HCT116 (cell line): ENCODE measurements at regions not wholly inside any gene's neighbourhood (a gene's known extent, or its start where the extent isn't known, plus 50 kb on each side); places are given as distances from the start of the nearest gene placed in this dataset.

Source experiments
- ATAC-seq: fragments of 200-7000 bp; cut with Tn5 transposase; 2 replicates; pipeline ENCODE4 v1.9.1; 2020; ENCODE audit warnings: mild to moderate bottlenecking, moderate library complexity
- BruUV-seq: library from RNA; stranded (reverse); fragments of 400-500 nt; replicated peaks from 2 replicates; lab custom pipeline; 2021; lab: Mats Ljungman, UMichigan
- CTCF ChIA-PET: fragments of 300-600 bp; sonication (Branson Sonifier 250); formaldehyde crosslinking; loops from one replicate; lab custom pipeline; 2021; ENCODE audit warnings: antibody characterized with exemption; lab: Charles Lee
- POLR2A ChIA-PET: fragments of 300-600, 350-600 bp; sonication (Branson Sonifier 250); formaldehyde crosslinking; loops from one replicate; lab custom pipeline; 2021; ENCODE audit warnings: antibody characterized with exemption; lab: Charles Lee
- RAD21 ChIA-PET, 2 experiments: fragments of 300-600 bp; sonication (Branson Sonifier 250); formaldehyde crosslinking; loops; one replicate each; lab custom pipeline; 2023; ENCODE audit warnings: low total read pairs in 2 of 2; ENCODE audit not compliant: uncharacterized antibody in 2 of 2, unreplicated experiment in 2 of 2, low non-redundant PET in 1 of 2; lab: Charles Lee
- DNase-seq: peaks from one replicate; pipeline ENCODE4 v3.0.0-alpha.2; 2010; ENCODE audit warnings: low read depth, low spot score
- H2AFZ ChIP-seq: fragments of 200-600 bp; shearing (Covaris generic), sonication (generic); 2 replicates; pipeline ENCODE4 v1.6.1; 2017; ENCODE audit warnings: low read depth, mixed run types, mixed read lengths, antibody characterized with exemption, low read length; ENCODE audit not compliant: poor library complexity, severe bottlenecking
- H3K27ac ChIP-seq: 2 replicates; pipeline ENCODE4 v1.5.1; 2012; ENCODE audit warnings: low read depth, low read length
- H3K27me3 ChIP-seq: fragments of 200-600 bp; sonication (generic); 2 replicates; pipeline ENCODE4 v1.6.1; 2016; ENCODE audit warnings: mixed run types, low read length, mixed read lengths; ENCODE audit not compliant: insufficient read depth
- H3K36me3 ChIP-seq, 2 experiments: fragments of 200-500 bp in 1 of 2; fragments of 200-600 bp in 1 of 2; sonication (Bioruptor generic) in 1 of 2; sonication (generic) in 1 of 2; 2 replicates each; pipeline versions ENCODE4 v1.5.1 to v1.6.1; 2014 to 2016; ENCODE audit warnings: low read length in 2 of 2, inconsistent platforms in 1 of 2, mixed read lengths in 1 of 2, mixed run types in 1 of 2; ENCODE audit not compliant: insufficient read depth in 2 of 2, control insufficient read depth in 1 of 2
- H3K4me1 ChIP-seq, 2 experiments: fragments of 200-600 bp in 1 of 2; sonication (generic) in 1 of 2; 2 replicates each; pipeline versions ENCODE4 v1.5.1 to v1.6.1; 2012 to 2017; ENCODE audit warnings: low read length in 2 of 2, inconsistent platforms in 1 of 2, mild to moderate bottlenecking in 1 of 2, mixed read lengths in 1 of 2, mixed run types in 1 of 2, moderate library complexity in 1 of 2; ENCODE audit not compliant: insufficient read depth in 2 of 2, control insufficient read depth in 1 of 2
- H3K4me2 ChIP-seq: fragments of 200-600 bp; sonication (generic); 2 replicates; pipeline ENCODE4 v1.6.1; 2017; ENCODE audit warnings: mixed run types, low read length, mixed read lengths
- H3K4me3 ChIP-seq, 2 experiments: fragments of 200-600 bp in 1 of 2; sonication (generic) in 1 of 2; replicated peaks in 1 of 2; 2 replicates each; pipeline ENCODE4 v1.5.1; 2011 to 2016; ENCODE audit warnings: low read length in 2 of 2, control low read depth in 1 of 2, low read depth in 1 of 2, mild to moderate bottlenecking in 1 of 2, mixed read lengths in 1 of 2, mixed run types in 1 of 2
- H3K79me2 ChIP-seq: fragments of 200-600 bp; sonication (generic); 2 replicates; pipeline ENCODE4 v1.6.1; 2017; ENCODE audit warnings: mild to moderate bottlenecking, mixed run types, low read length, moderate library complexity, mixed read lengths; ENCODE audit not compliant: insufficient read depth
- H3K9ac ChIP-seq: fragments of 200-600 bp; sonication (generic); 2 replicates; pipeline ENCODE4 v1.6.1; 2016; ENCODE audit warnings: low read length, mixed read lengths
- H3K9me2 ChIP-seq: fragments of 200-600 bp; sonication (generic), shearing (Covaris generic); 2 replicates; pipeline ENCODE4 v1.6.1; 2017; ENCODE audit warnings: mixed run types, mild to moderate bottlenecking, moderate library complexity; ENCODE audit not compliant: insufficient read depth
- H3K9me3 ChIP-seq, 2 experiments: fragments of 200-500 bp in 1 of 2; fragments of 200-600 bp in 1 of 2; sonication (Bioruptor generic) in 1 of 2; sonication (generic) in 1 of 2; 2 replicates each; pipeline ENCODE4 v1.6.1; 2014 to 2017; ENCODE audit warnings: low read length in 2 of 2, mixed read lengths in 2 of 2, inconsistent platforms in 1 of 2, low read depth in 1 of 2, mild to moderate bottlenecking in 1 of 2, mixed run types in 1 of 2, moderate library complexity in 1 of 2; ENCODE audit not compliant: control insufficient read depth in 1 of 2, insufficient read depth in 1 of 2
- H4K20me1 ChIP-seq: fragments of 200-600 bp; sonication (generic), shearing (Covaris generic); 2 replicates; pipeline ENCODE4 v1.6.1; 2017; ENCODE audit warnings: mixed run types, mild to moderate bottlenecking, moderate library complexity; ENCODE audit not compliant: insufficient read depth
- CBX3 ChIP-seq: IDR thresholded peaks from 2 replicates; pipeline ENCODE4 v1.6.1; 2012; ENCODE audit warnings: low read depth
- CEBPB ChIP-seq: IDR thresholded peaks from 2 replicates; pipeline ENCODE4 v1.6.1; 2012; ENCODE audit warnings: low read depth
- ELF1 ChIP-seq: IDR thresholded peaks from 2 replicates; pipeline ENCODE4 v1.6.1; 2012; ENCODE audit warnings: low read depth, borderline replicate concordance
- EZH2 ChIP-seq: fragments of 200-600 bp; sonication (generic); IDR thresholded peaks from 2 replicates; pipeline ENCODE4 v1.6.1; 2017; ENCODE audit warnings: antibody characterized with exemption, mixed run types
- EZH2phosphoT487 ChIP-seq: fragments of 200-600 bp; IDR thresholded peaks from 2 replicates; pipeline ENCODE4 v1.6.1; 2018; ENCODE audit warnings: antibody characterized with exemption, borderline replicate concordance
- FOSL1 ChIP-seq: IDR thresholded peaks from 2 replicates; pipeline ENCODE4 v1.6.1; 2012; ENCODE audit warnings: low read depth
- JUND ChIP-seq: IDR thresholded peaks from 2 replicates; pipeline ENCODE4 v1.6.1; 2012
- POLR2A ChIP-seq: IDR thresholded peaks from 2 replicates; pipeline ENCODE4 v1.7.0; 2011; ENCODE audit warnings: borderline replicate concordance; ENCODE audit not compliant: insufficient read depth, insufficient read length; ENCODE audit errors: extremely low read depth
- POLR2AphosphoS5 ChIP-seq: IDR thresholded peaks from 2 replicates; pipeline ENCODE4 v1.6.1; 2011; ENCODE audit warnings: mild to moderate bottlenecking, low read depth, low read length, moderate library complexity
- RAD21 ChIP-seq: IDR thresholded peaks from 2 replicates; pipeline ENCODE4 v1.6.1; 2012; ENCODE audit warnings: low read depth, mild to moderate bottlenecking
- TCF7L2 ChIP-seq: IDR thresholded peaks from 2 replicates; pipeline ENCODE4 v1.7.0; 2011; ENCODE audit warnings: borderline replicate concordance, inconsistent platforms; ENCODE audit not compliant: insufficient read depth, insufficient read length; ENCODE audit errors: extremely low read depth
- YY1 ChIP-seq: IDR thresholded peaks from 2 replicates; pipeline ENCODE4 v1.6.1; 2011; ENCODE audit warnings: low read length, low read depth, moderate library complexity, mild to moderate bottlenecking; ENCODE audit not compliant: insufficient replicate concordance; ENCODE audit errors: extremely low read depth
- ZNF274 ChIP-seq: fragments of 200-500 bp; sonication (Bioruptor generic); IDR thresholded peaks from 2 replicates; pipeline ENCODE4 v1.6.1; 2014; ENCODE audit warnings: mild to moderate bottlenecking, low read depth, low read length, inconsistent platforms
- intact Hi-C: fragments of 100-400 bp; cut with micrococcal nuclease; formaldehyde crosslinking; loops from 2 replicates; pipeline ENCODE4 v1.10.0; 2022
- TF ChIP-seq, protein P1 (sequence below): IDR thresholded peaks from 2 replicates; pipeline ENCODE4 v1.6.1; 2011; ENCODE audit warnings: mild to moderate bottlenecking, low read length, moderate library complexity; ENCODE audit not compliant: insufficient replicate concordance; ENCODE audit errors: extremely low read depth
- TF ChIP-seq, protein P2 (sequence below): IDR thresholded peaks from 2 replicates; pipeline ENCODE4 v1.6.1; 2012
- TF ChIP-seq, protein P3 (sequence below): IDR thresholded peaks from 2 replicates; pipeline ENCODE4 v1.6.1; 2012
- TF ChIP-seq, protein P4 (sequence below): IDR thresholded peaks from 2 replicates; pipeline ENCODE4 v1.6.1; 2012; ENCODE audit warnings: low read depth

DNA sequence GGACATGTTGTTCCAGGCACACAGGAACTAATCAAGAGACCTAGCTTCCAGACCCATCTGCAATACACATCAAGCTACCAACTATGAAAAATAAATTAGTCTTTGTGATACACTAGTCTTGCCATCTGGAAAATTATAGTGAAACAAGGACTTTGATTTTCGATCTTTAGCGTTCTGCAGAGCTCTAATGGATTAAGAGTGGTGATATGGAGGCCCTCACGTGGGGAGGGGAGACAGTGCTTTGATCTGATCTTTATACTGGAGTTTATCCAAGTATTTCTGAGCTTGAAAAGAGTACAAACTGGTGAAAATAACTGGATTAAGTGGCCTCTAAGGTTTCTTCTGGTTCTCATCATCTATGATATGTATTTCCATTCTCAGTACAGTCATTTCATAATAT is 273.4 kb upstream of the CDH7 start:
- Histone ChIP-seq H3K4me3 (no peak overlapping the region), H3K36me3 (no peaks in the 10 kb centered on the region), H3K9me3 (peaks cover 0 to 8% of the 10 kb centered on the region in 2 experiments; a peak in 2 of 4 replicates), H3K27ac (no peak overlapping the region), H4K20me1 (no peaks in the 10 kb centered on the region), H3K9ac (no peak overlapping the region), H3K79me2 (no peaks in the 10 kb centered on the region), H3K27me3 (no peaks in the 10 kb centered on the region), H3K4me2 (no peak overlapping the region), H3K9me2 (no peaks in the 10 kb centered on the region), H3K4me1 (no peaks in the 10 kb centered on the region), H2AFZ (no peak overlapping the region)
- TF ChIP-seq, protein P1, sequence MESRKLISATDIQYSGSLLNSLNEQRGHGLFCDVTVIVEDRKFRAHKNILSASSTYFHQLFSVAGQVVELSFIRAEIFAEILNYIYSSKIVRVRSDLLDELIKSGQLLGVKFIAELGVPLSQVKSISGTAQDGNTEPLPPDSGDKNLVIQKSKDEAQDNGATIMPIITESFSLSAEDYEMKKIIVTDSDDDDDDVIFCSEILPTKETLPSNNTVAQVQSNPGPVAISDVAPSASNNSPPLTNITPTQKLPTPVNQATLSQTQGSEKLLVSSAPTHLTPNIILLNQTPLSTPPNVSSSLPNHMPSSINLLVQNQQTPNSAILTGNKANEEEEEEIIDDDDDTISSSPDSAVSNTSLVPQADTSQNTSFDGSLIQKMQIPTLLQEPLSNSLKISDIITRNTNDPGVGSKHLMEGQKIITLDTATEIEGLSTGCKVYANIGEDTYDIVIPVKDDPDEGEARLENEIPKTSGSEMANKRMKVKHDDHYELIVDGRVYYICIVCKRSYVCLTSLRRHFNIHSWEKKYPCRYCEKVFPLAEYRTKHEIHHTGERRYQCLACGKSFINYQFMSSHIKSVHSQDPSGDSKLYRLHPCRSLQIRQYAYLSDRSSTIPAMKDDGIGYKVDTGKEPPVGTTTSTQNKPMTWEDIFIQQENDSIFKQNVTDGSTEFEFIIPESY: no peak
- TF ChIP-seq RAD21 (no peak), FOSL1 (no peak), EZH2phosphoT487 (no peak), JUND (no peak), YY1 (no peak), POLR2AphosphoS5 (no peak), CEBPB (no peak), CBX3 (no peak), EZH2 (no peak), POLR2A (no peak), TCF7L2 (no peak), ELF1 (no peak), ZNF274 (no peak)
- TF ChIP-seq, protein P2, sequence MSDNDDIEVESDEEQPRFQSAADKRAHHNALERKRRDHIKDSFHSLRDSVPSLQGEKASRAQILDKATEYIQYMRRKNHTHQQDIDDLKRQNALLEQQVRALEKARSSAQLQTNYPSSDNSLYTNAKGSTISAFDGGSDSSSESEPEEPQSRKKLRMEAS: no peak
- TF ChIP-seq, protein P3, sequence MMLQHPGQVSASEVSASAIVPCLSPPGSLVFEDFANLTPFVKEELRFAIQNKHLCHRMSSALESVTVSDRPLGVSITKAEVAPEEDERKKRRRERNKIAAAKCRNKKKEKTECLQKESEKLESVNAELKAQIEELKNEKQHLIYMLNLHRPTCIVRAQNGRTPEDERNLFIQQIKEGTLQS: no peak
- TF ChIP-seq, protein P4, sequence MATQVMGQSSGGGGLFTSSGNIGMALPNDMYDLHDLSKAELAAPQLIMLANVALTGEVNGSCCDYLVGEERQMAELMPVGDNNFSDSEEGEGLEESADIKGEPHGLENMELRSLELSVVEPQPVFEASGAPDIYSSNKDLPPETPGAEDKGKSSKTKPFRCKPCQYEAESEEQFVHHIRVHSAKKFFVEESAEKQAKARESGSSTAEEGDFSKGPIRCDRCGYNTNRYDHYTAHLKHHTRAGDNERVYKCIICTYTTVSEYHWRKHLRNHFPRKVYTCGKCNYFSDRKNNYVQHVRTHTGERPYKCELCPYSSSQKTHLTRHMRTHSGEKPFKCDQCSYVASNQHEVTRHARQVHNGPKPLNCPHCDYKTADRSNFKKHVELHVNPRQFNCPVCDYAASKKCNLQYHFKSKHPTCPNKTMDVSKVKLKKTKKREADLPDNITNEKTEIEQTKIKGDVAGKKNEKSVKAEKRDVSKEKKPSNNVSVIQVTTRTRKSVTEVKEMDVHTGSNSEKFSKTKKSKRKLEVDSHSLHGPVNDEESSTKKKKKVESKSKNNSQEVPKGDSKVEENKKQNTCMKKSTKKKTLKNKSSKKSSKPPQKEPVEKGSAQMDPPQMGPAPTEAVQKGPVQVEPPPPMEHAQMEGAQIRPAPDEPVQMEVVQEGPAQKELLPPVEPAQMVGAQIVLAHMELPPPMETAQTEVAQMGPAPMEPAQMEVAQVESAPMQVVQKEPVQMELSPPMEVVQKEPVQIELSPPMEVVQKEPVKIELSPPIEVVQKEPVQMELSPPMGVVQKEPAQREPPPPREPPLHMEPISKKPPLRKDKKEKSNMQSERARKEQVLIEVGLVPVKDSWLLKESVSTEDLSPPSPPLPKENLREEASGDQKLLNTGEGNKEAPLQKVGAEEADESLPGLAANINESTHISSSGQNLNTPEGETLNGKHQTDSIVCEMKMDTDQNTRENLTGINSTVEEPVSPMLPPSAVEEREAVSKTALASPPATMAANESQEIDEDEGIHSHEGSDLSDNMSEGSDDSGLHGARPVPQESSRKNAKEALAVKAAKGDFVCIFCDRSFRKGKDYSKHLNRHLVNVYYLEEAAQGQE: no peak
- RAD21 ChIA-PET: no interaction called here
- DNase-seq: no peak
- POLR2A ChIA-PET: no interaction called here
- BruUV-seq: no TSS peak
- CTCF ChIA-PET: no interaction called here
- ATAC-seq: no peak
- intact Hi-C loops: no loop called here
